DMS153 treated with DMSO at 0.1 percent for 48 hours (cell line): ENCODE measurements at regions not wholly inside any gene's neighbourhood (a gene's known extent, or its start where the extent isn't known, plus 50 kb on each side); places are given as distances from the start of the nearest gene placed in this dataset.
"Not testable (repeated sequence)": the region's sequence is repeated elsewhere in the genome, so short reads cannot be mapped to it uniquely, and the experiment has no call there.

Experiments
- DNase-seq: peaks from one replicate; lab custom pipeline; 2025; ENCODE audit not compliant: unreplicated experiment; lab: John Stamatoyannopoulos, UW

- DNase-seq = no peak
These were observed 837.0 kb downstream of the DNAH5 start for GRCh38 chr5:13107537-13107936.

- DNase-seq = no peak
These were observed 863.4 kb downstream of the DNAH5 start for GRCh38 chr5:13081116-13081515.

- DNase-seq = not testable (repeated sequence)
These were observed 871.6 kb downstream of the DNAH5 start for GRCh38 chr5:13072936-13073335.

- DNase-seq = no peak
These were observed 881.4 kb downstream of the DNAH5 start for GRCh38 chr5:13063088-13063487.

GRCh38 chr5:13045897-13046551, 898.5 kb downstream of the DNAH5 start:
- no peak for DNase-seq

- DNase-seq = no peak
These were observed 910.4 kb downstream of the DNAH5 start for GRCh38 chr5:13034061-13034460.

GRCh38 chr5:13029211-13029610, 915.3 kb downstream of the DNAH5 start:
- no peak for DNase-seq

GRCh38 chr5:13027874-13028273, 916.6 kb downstream of the DNAH5 start:
- DNase-seq = no peak

- no peak for DNase-seq
These were observed 924.8 kb downstream of the DNAH5 start for GRCh38 chr5:13019729-13020128.

- DNase-seq = no peak
These were observed 941.0 kb downstream of the DNAH5 start for GRCh38 chr5:13003457-13003856.

GRCh38 chr5:12999667-13000066, 944.8 kb downstream of the DNAH5 start:
- no peak for DNase-seq

- DNase-seq = no peak
These were observed 959.3 kb downstream of the DNAH5 start for GRCh38 chr5:12985142-12985541.

GRCh38 chr5:12974856-12975255, 969.6 kb downstream of the DNAH5 start:
- no peak for DNase-seq

- no peak for DNase-seq
These were observed 978.7 kb downstream of the DNAH5 start for GRCh38 chr5:12965804-12966203.

GRCh38 chr5:12959713-12960112, 984.8 kb downstream of the DNAH5 start:
- no peak for DNase-seq

GRCh38 chr5:12952409-12952808, 992.1 kb downstream of the DNAH5 start:
- no peak for DNase-seq

- DNase-seq = no peak
These were observed 992.6 kb downstream of the DNAH5 start for GRCh38 chr5:12951846-12952245.

GRCh38 chr5:12947379-12947778, 997.1 kb downstream of the DNAH5 start:
- DNase-seq = no peak

- not testable (repeated sequence) for DNase-seq
These were observed 999.0 kb downstream of the DNAH5 start for GRCh38 chr5:12945477-12945876.

GRCh38 chr5:12936221-12936620, 1008.3 kb downstream of the DNAH5 start:
- no peak for DNase-seq

GRCh38 chr5:12934722-12935121, 1009.8 kb downstream of the DNAH5 start:
- no peak for DNase-seq

GRCh38 chr5:12920527-12920926, 1016.3 kb upstream of the CTNND2 start:
- no peak for DNase-seq

GRCh38 chr5:12911156-12911555, 1006.9 kb upstream of the CTNND2 start:
- no peak for DNase-seq
